NCI-H226 (cell line): ENCODE measurements at regions not wholly inside any gene's neighbourhood (a gene's known extent, or its start where the extent isn't known, plus 50 kb on each side); places are given as distances from the start of the nearest gene placed in this dataset.
"Not testable (repeated sequence)": the region's sequence is repeated elsewhere in the genome, so short reads cannot be mapped to it uniquely, and the experiment has no call there.

Experiments used
- DNase-seq: peaks from one replicate; pipeline ENCODE4 v3.0.0-alpha.2; 2015

- no peak for DNase-seq
These were observed 233.5 kb downstream of the TUBA3C start for GRCh38 chr13:18948012-18948663.

DNA sequence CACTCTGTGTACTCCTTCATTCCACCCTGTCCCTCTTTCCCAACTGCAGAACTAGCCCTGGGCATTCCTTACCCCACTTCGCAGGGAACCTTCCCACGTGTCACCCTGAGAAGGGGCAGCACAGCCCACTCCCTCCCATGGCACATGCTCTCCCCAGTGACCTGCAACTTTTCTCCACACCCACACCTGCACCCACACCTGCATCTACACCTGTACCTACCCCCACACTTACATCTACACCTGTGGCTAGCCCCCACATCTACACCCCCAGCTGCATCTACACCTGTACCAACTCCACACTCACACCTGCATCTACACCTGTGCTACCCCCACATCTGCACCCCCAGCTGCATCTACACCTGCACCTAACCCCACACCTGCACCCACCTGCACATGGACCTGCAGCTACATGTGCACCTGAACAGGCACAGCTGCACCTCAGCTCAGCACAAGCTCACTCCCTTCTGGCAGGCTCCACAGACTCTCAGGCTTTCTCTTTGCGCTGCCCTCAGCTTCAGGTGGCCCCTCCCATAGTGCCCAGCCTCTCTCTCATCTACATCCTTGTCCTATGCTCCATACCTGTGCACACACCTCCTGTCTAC lies 234.1 kb downstream of the TUBA3C start:
- DNase-seq, result no peak

- DNase-seq, result no peak
These were observed 234.9 kb downstream of the TUBA3C start for GRCh38 chr13:18946738-18947137.

DNA sequence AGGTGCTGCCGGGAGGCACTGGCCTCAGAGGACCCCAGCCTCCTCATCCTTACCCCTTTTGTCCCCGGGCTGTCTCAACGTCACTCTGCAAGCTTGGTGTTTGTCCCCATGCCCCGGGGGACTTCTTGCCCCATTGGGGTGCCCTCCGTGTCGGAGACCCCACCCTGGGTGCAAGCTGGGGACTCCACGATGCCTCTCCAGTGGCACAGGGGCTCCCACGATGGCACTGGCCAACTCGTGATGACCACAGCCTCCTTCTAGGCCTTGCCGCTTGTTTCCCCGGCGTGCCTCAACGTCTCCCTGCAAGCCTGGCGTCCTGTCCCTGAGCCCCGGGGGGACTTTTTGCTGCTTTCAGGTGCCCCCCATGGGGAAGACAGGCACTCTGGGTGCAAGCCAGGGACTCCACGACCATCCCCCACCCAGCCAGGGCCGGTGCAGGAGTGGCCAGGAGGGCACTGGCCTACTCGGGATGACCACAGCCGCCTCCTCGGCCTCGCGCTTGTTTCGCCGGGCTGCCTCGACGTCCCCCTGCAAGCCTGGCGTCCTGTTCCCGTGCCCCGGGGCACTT lies 237.0 kb downstream of the TUBA3C start:
- no peak for DNase-seq

DNA sequence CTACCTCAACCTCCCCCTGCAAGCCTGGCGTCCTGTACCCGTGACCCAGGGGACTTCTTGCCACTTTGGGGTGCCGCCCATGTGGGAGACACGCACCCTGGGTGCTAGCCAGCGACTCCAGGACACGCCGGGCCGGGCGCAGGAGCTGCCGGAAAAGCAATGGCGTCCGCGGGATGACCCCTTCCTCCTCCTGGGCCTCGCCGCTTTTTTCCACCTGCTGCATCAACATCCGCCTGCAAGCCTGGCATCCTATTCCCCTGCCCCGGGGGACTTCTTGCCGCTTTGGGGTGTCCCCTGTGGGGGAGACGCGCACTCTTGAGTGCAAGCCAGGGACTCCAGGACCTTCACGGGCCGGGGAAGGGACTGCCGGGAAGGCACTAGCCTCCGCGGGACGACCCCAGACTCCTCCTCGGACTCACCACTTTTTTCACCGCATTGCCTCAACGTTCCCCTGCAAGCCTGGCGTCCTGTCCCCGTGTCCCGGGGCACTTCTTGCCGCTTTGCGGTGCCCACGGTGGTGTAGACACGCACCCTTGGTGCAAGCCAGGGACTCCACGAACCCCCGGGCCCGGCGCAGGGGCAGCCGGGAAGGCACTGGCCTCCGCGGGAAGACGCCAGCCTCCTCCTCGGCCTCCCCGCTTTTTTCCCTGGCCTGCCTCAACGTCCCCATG lies 237.8 kb downstream of the TUBA3C start:
- DNase-seq, result no peak

- no peak for DNase-seq
These were observed 238.4 kb downstream of the TUBA3C start for GRCh38 chr13:18943273-18943672.

- DNase-seq, result no peak
These were observed 245.5 kb downstream of the TUBA3C start for GRCh38 chr13:18936104-18936503.

- DNase-seq, result no peak
These were observed 260.6 kb downstream of the TUBA3C start for GRCh38 chr13:18921063-18921462.

- DNase-seq, result not testable (repeated sequence)
These were observed 276.5 kb downstream of the TUBA3C start for GRCh38 chr13:18905096-18905495.

DNA sequence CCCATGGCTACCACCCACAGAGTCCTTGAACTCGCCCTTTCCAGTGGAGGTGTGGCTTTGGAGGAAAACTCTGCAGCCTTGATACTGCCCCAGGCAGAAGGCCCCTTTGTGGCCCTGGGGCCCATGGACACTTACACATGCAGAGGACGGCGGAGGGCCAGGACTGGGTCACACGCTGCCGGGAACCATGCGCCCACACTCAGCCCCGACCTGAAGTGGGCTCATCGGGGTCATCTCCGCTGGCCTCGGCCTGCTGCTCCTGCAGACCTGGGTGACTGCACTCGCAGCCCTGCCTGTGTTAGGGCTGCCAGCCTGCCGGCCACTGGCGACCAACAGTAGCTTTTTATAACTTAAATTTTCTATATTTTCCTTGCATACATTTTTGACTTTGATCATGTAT lies 286.2 kb downstream of the TUBA3C start:
- DNase-seq, result not testable (repeated sequence)

DNA sequence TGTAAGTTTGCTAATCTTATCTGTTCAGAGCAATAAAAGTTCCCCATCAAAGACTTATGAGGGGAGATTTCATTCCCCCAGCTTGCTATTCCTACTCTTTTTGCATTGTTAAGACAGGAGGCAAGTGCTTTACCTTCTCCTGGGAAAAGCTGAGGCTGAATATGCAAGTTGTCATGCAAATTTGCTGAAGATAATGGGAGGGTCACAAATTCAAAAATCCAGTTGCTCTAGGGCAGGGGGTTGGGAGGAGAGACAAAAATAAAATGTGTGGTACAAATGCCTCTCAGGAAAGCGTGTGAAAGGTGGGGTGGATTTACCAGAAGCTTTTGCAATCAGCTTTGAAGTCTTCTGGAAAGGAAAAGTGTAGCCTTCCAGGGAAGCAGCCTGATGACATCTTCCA lies 290.4 kb downstream of the TUBA3C start:
- DNase-seq, result not testable (repeated sequence)

GRCh38 chr13:18874875-18875789 lies 306.5 kb downstream of the TUBA3C start:
- not testable (repeated sequence) for DNase-seq

- not testable (repeated sequence) for DNase-seq
These were observed 311.1 kb downstream of the TUBA3C start for GRCh38 chr13:18870557-18870956.

DNA sequence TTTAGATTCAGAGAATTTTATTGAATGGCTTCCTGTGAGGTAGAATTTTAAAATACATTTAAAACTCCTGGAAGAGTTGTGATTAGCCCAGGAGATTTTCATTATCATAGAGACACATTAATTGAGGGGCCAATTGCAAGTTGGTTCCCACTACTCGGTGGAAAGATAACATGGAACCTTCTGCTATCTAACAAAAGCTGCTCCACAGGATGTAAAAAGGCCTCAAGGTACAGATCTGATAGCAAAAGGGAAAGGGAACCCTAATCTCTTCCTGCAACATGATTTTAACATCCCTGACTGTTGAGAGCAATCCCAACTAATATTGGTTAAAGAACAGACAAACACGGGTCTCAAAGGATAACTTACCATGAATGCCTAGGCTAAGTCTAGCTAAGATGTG lies 312.3 kb downstream of the TUBA3C start:
- DNase-seq, result not testable (repeated sequence)

GRCh38 chr13:18837986-18838629 lies 343.5 kb downstream of the TUBA3C start:
- DNase-seq, result not testable (repeated sequence)

GRCh38 chr13:18837179-18837745 lies 344.4 kb downstream of the TUBA3C start:
- DNase-seq, result not testable (repeated sequence)

DNA sequence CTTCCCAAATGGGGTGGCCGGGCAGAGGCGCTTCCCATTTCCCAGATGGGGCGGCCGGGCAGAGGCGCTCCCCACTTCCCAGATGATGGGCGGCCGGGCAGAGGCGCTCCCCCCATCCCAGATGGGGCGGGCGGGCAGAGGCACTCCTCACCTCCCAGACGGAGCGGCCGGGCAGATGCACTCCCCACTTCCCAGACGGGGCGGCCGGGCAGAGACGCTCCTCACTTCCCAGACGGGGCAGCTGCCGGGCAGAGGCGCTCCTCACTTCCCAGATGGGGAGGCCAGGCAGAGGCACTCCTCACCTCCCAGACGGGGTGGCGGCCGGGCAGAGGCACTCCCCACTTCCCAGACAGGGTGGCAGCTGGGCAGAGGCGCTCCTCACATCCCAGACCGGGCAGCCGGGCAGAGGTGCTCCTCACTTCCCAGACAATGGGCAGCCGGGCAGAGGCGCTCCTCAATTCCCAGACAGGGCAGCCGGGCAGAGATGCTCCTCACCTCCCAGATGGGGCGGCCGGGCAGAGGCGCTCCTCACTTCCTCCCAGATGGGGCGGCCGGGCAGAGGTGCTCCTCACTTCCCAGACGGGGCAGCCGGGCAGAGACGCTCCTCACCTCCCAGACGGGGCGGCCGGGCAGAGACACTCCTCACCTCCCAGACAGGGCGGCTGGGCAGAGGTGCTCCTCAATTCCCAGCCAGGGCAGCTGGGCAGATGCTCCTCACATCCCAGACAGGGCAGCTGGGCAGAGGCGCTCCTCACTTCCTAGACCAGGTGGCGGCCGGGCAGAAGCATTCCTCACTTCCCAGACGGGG lies 345.0 kb downstream of the TUBA3C start:
- DNase-seq, result not testable (repeated sequence)

DNA sequence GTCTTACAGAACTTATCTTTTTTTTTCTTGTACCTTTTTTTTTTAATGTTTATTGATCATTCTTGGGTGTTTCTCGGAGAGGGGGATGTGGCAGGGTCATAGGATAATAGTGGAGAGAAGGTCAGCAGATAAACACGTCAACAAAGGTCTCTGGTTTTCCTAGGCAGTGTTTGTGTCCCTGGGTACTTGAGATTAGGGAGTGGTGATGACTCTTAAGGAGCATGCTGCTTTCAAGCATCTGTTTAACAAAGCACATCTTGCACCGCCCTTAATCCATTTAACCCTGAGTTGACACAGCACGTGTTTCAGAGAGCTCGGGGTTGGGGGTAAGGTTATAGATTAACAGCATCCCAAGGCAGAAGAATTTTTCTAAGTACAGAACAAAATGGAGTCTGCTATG lies 345.9 kb downstream of the TUBA3C start:
- DNase-seq, result not testable (repeated sequence)

DNA sequence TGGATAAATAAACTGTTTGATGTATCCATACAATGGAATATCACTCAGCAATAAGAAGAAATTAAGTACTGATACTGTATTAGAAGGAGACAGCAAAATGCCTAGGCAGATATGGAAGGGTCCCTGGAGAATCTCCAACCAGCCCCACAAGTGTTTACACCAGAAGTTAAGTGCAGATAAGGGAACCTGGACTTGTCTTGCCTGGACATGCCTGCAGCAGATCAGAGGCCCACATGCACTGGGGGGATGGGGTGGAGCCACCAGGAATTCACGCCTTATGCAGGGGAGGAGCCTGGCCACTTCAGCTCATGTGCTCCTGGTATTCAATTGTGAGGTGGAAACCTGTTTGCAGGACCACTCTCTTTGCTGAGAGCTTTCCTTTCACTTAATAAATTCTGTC lies 356.9 kb downstream of the TUBA3C start:
- not testable (repeated sequence) for DNase-seq

DNA sequence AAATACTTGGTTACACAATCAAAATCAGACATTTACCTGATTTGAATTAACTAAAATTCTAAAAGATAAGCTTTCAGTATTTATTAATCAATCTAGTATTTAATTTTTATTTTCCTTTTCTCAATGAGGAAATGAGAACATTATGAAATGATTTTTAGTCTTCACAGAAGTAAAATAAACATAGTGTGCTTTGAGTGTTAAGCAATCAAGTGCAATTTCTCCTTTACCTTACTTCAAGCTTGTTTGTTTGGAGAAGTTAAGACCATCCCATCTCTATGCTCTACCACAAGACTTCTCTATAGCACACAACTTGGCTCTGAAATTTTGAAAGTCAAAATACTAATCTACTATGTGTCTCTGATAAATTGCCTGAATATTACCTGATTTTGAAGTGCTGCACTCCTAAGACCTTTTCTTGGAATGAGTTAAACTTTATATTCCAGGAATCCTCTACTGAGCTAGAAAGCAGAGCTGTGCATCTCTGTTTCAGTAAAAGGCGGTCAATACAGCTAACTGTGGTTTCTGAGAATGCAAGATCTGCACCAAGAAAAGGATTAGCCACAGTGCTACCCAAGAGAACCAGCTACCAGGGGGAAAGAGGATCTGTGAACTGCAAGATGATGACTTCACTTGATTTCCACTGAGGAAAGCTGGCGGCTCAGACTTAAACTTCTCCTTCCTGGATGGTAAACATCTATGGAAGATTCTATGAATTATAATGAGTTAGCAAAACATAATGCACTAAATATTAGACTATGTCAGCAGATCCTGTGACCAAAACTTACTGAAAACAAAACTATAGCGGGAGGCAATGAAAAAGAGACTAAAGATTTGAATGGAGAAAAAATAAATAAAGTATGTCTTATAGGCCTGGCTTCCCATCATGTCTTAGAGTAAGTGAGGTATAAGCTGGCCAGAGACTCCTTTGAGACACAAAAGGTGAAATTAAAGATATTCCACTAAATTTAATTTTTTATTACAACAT lies 358.7 kb downstream of the TUBA3C start:
- not testable (repeated sequence) for DNase-seq
